ENCODE measurements at regions not wholly inside any gene's neighbourhood (a gene's known extent, or its start where the extent isn't known, plus 50 kb on each side); places are given as distances from the start of the nearest gene placed in this dataset.
"Not testable (repeated sequence)": the region's sequence is repeated elsewhere in the genome, so short reads cannot be mapped to it uniquely, and the experiment has no call there.

DNA sequence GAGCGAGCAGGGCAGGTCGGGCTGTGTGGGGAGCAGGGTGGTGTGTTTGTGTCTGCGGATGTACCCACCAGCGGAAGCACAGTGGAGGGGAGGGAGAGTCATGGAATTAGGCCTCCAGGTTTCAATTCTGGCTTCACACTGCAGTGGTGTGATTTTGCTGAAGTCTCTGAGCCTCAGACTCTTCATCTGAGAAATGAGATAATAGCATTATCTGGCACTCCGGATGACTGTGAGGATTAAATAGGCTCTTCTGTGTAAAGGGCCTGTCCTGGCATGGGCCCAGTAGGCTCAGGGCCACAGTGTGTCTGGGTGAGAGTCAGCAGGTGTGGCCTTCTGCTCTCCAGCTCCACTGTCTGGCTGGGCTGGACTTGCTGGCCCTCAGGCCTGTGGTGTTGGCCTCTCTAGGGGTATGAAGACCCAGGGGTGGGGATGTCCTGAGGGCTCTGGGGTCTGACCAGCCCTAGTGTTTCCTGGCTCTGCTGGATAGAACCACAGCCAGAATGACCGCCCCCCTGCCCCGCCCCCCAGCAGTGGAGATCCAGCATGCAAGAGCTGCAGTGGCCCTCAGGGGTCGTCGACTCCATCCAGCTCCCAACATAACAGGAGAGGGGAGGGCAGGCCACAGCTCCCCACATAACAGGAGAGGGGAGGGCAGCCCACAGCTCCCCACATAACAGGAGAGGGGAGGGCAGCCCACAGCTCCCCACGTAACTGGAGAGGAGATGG lies 178.6 kb downstream of the RPS24 start:
- DNase-seq = peak in 1 of 2 experiments; percentile 3

DNA sequence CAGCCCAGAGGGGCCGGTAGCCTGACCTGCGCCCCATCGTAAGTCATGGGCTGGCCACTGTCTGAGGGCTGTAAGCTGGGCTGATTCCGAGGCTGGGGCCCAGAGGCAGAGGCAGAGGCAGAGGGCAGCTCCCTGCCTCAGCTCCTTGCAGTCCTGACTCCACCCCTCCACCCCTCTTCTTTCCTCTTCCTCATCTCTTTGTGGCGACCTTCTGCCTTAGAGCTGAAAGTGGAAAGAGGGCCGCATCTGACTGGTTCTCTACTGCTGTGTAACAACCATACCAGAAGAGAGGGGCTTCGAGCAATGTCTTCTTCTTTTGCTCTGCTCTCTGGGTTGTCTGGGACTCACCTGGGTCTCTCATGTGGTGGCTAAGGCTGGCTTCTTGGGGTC lies 179.1 kb downstream of the RPS24 start:
- no peak for DNase-seq

GRCh38 chr10:78214955-78215354 lies 181.3 kb downstream of the RPS24 start:
- DNase-seq = no peak

DNA sequence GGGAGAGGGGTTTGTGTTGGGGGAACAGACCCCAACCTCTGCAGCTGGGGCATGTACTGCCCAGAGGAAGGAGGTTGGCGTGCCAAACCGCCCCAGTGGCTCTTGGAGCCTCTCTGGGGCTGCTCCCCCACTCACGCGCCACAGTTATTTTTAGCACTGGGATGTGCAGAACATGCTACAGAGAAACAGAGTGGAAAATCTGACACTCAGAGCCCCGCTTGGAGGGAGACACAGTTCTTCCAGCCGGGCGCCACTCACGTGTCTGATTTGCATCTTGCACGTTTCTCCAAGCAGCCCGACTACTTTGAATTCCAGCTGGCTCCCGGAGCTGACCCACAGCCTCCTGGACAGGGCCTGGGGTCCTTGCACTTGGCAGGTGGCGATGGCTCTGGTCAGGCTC lies 182.0 kb downstream of the RPS24 start:
- no peak for DNase-seq

DNA sequence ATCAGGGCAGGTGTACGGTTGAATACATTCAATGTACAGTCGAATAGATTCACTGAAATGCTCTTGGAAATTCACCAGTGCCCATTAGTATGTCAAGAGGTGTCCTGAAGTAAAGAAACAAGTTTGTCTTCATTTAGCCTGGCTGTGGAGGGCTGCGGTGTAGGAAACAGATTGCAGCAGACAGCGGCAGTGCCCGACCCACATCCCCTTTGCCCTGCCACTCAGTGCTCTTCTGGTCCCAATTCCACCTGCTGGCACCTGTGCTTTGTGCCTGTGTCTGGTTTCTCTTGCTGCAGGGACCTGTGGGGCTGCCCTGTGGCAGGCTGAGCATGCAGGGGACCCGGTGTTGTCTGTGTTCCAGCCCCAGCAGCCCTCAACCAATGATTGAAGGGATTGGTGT lies 183.7 kb downstream of the RPS24 start:
- DNase-seq = no peak

- DNase-seq = peak; percentile 51 to 89
Measured at GRCh38 chr10:78218798-78219490, 185.3 kb downstream of the RPS24 start.

DNA sequence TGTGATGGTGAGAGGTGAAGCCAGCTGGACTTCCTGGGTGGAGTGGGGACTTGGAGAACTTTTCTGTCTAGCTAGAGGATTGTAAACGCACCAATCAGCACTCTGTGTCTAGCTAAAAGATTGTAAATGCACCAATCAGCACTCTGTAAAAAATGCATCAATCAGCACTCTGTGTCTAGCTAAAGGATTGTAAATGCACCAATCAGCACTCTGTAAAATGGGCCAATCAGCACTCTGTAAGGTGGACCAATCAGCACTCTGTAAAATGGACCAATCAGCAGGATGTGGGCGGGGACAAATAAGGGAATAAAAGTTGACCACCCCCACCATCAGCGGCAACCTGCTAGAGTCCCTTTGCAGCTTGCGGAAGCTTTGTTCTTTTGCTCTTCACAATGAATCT lies 185.9 kb downstream of the RPS24 start:
- not testable (repeated sequence) for DNase-seq

DNA sequence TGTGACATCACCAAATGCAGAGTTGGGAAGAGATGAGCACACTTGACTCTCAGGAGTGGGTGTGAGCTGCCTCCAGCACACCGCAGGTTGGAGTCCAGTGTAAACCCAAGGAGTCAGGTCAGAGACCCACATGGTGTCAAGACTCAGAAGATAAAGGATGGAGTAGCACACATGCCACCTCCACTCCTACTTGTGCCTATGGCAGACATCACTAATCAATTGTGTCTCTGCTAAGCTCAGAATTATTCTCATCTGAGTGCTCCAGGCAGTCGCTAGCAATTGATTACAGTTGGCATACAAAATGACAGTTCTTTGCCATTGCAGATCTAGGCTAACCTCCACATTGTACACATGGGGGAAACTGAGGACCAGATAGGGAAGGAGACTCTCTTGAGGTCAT lies 187.1 kb downstream of the RPS24 start:
- DNase-seq = no peak

DNA sequence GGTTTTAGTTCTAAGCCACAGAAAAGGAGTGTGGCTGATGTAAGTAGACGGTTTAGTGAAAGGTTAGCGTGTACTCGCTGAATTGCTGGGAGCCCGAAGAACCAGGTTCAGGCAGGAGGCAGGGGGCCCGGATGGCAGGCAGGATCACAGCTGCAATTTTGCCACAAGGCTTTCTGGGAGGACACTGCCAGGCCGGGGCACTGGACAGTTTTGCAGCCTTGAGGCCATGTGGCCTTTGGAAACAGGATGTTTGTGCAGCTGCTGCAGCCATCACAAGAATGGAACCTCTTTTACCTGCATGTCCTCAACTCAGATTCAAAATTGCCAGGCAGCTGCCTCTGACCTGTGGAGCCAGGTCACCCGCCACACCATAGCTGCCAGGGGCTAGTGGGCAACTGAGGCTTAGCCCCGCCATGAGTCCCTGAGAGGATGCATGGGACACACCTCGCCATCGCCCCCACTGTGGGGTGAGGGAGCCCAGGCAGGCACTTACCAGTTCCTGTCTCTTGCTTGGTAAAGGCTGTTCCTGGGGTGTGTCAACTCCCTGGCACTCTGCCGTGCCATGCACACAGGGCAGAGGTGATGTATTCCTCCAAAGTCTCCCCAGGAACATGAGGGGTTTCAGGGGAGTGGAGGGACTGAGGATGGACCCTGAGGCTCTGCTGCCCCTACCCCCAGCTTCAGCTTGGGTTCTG lies 188.6 kb downstream of the RPS24 start:
- DNase-seq = no peak

GRCh38 chr10:78223088-78223487 lies 189.4 kb downstream of the RPS24 start:
- DNase-seq = no peak

- no peak for DNase-seq
Measured at GRCh38 chr10:78224602-78225001, 190.9 kb downstream of the RPS24 start.

DNA sequence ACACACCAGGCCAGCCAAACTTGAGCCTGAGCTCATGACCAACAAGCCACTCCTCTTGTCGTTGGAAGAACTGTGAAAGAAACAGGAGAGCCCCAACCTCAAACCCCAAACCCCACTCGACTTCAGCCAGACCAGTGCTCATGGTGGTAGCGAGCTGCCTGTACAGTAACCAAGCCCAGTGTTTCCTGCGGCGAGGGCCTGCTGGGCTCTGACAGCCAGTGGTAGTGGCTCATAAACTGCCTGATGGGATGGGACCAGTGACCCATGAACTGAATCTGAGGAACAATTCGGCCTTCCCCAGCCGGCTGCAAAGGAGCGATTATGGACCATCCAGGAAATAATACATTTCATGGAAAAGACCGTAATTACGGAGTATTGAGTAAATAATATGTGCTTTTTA lies 191.9 kb downstream of the RPS24 start:
- DNase-seq = peak in 1 of 2 experiments; percentile 75

DNA sequence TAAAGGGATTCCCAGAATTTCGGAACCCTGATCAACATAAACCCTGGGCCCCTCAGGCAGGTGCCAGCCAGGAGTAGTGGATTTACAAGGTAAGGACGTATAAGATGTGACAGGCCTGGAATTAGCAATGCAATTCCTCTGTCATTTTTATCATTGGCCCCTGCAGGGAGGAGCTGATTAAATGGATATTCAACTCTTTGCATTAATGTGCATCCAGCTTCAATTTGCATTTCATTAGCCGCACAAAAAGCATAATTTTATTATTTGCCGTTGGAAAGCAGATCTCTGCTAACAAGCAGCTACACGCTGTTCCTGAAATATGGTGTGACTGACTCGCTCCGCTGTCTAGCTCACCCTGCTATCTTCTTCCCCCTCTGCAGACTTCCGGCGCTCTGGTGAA lies 195.8 kb downstream of the RPS24 start:
- no peak for DNase-seq

GRCh38 chr10:78229950-78230675 lies 196.4 kb downstream of the RPS24 start:
- DNase-seq = no peak

GRCh38 chr10:78231327-78231726 lies 197.7 kb downstream of the RPS24 start:
- no peak for DNase-seq

- DNase-seq = no peak
Measured at GRCh38 chr10:78231939-78232338, 198.3 kb downstream of the RPS24 start.

DNA sequence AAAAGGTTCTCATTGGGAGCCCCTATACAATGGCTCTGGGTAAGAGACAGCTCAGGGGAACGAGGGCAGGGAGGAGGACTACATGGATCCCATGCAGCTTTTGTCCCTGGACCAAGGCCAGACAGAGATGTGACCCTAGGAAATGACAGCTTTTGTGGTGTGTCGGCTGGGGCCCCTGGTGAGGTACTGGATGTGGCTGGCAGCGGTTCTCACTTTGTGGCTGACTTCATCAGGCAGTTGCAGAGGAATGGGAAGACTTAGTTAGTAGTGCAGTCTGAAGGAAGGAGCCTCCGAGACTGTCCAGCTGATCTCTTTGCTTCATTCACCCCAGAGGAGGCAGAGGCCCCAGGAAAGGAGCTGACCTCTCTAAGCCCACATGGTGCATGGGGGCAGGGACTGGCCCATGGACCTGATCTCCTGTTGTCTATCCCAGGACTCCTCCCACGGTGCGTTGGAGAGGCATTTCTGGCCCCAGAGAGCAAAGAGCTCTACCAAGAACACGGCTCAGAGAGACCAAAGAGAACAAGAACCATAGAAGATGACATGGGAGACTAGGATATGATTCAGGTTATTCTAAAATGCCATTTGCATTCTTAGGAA lies 202.9 kb downstream of the RPS24 start:
- no peak for DNase-seq

DNA sequence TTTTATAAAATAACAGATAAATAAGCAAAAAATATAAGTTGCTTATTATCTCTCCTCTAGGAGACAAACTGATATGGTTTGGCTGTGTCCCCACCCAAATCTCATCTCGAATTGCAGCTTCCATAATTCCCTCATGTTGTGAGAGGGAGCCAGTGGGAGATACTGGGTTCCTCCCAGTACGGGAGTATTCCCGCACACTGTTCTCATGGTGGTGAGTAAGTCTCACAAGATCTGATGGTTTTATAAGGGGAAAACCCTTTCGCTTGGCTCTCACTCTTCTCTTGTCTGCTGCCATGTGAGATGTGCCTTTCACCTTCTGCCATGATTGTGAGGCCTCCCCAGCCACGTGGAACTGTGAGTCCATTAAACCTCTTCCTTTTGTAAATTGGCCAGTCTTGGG lies 204.3 kb downstream of the RPS24 start:
- DNase-seq = not testable (repeated sequence)

DNA sequence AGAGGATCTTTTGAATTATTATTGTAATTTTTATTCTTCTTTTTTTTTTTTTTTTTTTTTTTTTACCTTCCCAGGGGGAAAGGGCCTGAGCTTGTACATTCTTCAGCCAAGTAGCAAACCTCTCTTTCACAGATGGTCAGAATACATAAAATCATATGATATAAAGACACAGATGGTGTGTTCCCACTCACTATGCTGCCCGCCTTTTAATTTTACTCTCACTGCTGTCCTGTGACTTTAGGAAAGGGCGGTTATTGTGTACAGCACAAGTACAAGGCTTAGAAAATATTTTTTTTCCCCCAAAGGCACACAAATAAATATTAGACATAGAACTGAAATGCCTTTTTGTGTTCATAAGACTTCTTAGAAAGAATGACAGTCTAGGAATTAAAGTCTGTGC lies 213.6 kb downstream of the RPS24 start:
- DNase-seq = no peak

- DNase-seq = no peak
Measured at GRCh38 chr10:78247821-78248220, 214.2 kb downstream of the RPS24 start.

DNA sequence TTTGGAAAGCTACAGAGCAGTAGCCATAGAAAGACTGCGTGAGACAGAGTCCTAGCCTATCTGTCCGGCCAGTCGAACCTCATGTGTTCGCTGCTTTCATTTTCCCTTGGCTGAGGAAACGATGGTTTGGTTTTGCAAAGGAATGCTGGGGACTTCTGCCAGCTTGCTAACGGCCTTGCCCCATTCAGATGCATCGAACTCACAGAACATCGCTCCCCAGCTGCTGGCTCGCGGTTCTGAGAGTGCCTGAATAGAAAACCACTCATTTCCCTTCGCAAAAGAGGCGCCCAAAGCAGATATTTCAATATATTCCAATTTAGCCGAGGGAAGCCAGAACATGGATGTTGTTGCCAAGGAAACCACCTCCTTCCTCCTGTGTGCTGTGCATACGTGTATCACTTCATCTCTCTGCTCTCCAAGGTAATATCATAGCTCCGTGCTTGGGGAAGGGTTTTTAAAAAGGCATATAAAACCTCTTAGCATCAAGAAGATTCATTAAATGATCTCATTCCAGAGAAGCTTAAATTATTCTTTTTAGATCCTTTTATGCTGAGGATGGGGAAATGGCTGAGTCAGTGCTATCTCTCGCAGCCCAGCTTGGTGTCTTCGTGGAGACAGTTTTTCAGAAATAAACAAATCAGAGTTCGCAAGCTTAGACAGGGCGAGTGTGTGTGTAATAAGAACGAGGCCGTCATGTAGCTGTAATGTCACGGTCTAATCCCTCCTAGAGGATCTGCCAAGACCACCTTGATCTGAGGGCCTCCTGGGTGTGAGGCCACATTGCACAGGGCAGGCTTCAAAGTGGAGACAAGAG lies 215.2 kb downstream of the RPS24 start:
- DNase-seq = no peak

DNA sequence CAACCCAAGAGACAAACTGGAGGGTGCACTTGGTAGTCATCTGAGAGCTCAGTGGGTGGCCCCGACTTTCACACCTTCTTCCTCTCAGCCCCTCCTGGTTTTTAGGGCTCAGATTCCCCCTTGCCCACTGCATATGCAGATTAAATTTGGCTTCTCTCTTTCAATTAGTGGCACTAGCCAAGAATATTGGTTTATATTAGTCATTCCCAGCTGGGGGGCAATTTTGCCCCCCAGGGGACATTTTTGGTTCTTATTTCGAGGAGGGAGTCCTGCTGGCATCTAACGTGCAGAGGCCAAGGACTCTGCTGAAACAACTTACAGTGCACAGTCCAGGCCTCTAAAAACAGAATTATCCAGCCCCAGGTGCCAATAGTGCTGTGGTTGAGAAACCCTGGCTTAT lies 216.0 kb downstream of the RPS24 start:
- DNase-seq = no peak

All from NCI-H2081 (cell line).